GM23338 (cell line): ENCODE measurements at regions not wholly inside any gene's neighbourhood (a gene's known extent, or its start where the extent isn't known, plus 50 kb on each side); places are given as distances from the start of the nearest gene placed in this dataset.

ENCODE experiments used
- ATAC-seq: fragments of 200-7000 bp; cut with Tn5 transposase; 3 replicates; pipeline ENCODE4 v1.9.1; 2020
- DNase-seq: peaks from one replicate; pipeline ENCODE4 v3.0.0-alpha.2; 2015; ENCODE audit warnings: low spot score
- H2AFZ ChIP-seq: fragments of 200-600 bp; sonication (generic); 2 replicates; pipeline ENCODE4 v1.8.0; 2016; ENCODE audit warnings: antibody characterized with exemption, mild to moderate bottlenecking, moderate library complexity
- H3F3A ChIP-seq: fragments of 200-600 bp; sonication (generic); replicated peaks from 2 replicates; pipeline ENCODE4 v1.8.0; 2017; ENCODE audit warnings: antibody characterized with exemption, mixed run types, low read depth
- H3K27ac ChIP-seq: fragments of 200-600 bp; sonication (generic); 2 replicates; pipeline ENCODE4 v1.6.1; 2016; ENCODE audit warnings: low read depth
- H3K27me3 ChIP-seq: fragments of 200-600 bp; sonication (generic); 2 replicates; pipeline ENCODE4 v1.8.0; 2016; ENCODE audit warnings: mild to moderate bottlenecking, mixed run types, moderate library complexity; ENCODE audit not compliant: insufficient read depth
- H3K36me3 ChIP-seq: fragments of 200-600 bp; sonication (generic); 2 replicates; pipeline ENCODE4 v1.8.0; 2016; ENCODE audit warnings: mild to moderate bottlenecking; ENCODE audit not compliant: insufficient read depth
- H3K4me1 ChIP-seq: fragments of 200-600 bp; sonication (generic); 2 replicates; pipeline ENCODE4 v1.8.0; 2016; ENCODE audit warnings: mild to moderate bottlenecking, moderate library complexity; ENCODE audit not compliant: insufficient read depth
- H3K4me2 ChIP-seq: fragments of 200-600 bp; sonication (generic); 2 replicates; pipeline ENCODE4 v1.7.1; 2017; ENCODE audit warnings: mixed run types
- H3K4me3 ChIP-seq: fragments of 200-600 bp; sonication (generic); 2 replicates; pipeline ENCODE4 v1.6.1; 2016; ENCODE audit warnings: mixed run types
- H3K79me2 ChIP-seq: fragments of 200-600 bp; sonication (generic); replicated peaks from 2 replicates; pipeline ENCODE4 v1.8.0; 2017; ENCODE audit warnings: mild to moderate bottlenecking; ENCODE audit not compliant: insufficient read depth
- H3K9me2 ChIP-seq: fragments of 200-600 bp; sonication (generic); 2 replicates; pipeline ENCODE4 v1.8.0; 2017; ENCODE audit not compliant: insufficient read depth
- H4K20me1 ChIP-seq: fragments of 200-600 bp; sonication (generic); replicated peaks from 2 replicates; pipeline ENCODE4 v1.8.0; 2017; ENCODE audit warnings: mild to moderate bottlenecking; ENCODE audit not compliant: insufficient read depth
- H3K27ac Mint-ChIP-seq: 2 replicates; pipeline ENCODE4 v1.8.0; 2020; ENCODE audit warnings: inconsistent platforms, mild to moderate bottlenecking, moderate library complexity, mixed read lengths
- H3K27me3 Mint-ChIP-seq: 3 replicates; pipeline ENCODE4 v1.8.0; 2022; ENCODE audit warnings: low read depth, mild to moderate bottlenecking, moderate library complexity, mixed read lengths, inconsistent platforms; ENCODE audit not compliant: insufficient read depth, poor library complexity
- H3K36me3 Mint-ChIP-seq: 3 replicates; pipeline ENCODE4 v1.8.0; 2021; ENCODE audit warnings: low read depth, mild to moderate bottlenecking, inconsistent platforms, moderate library complexity, mixed read lengths
- H3K4me1 Mint-ChIP-seq: 3 replicates; pipeline ENCODE4 v1.8.0; 2020; ENCODE audit warnings: mild to moderate bottlenecking, inconsistent platforms, mixed read lengths
- H3K4me3 Mint-ChIP-seq: 3 replicates; pipeline ENCODE4 v1.8.0; 2021; ENCODE audit warnings: moderate library complexity, mild to moderate bottlenecking, inconsistent platforms, mixed read lengths
- H3K9me3 Mint-ChIP-seq: 3 replicates; pipeline ENCODE4 v1.8.0; 2020; ENCODE audit warnings: moderate library complexity, mild to moderate bottlenecking, inconsistent platforms, mixed read lengths
- CREB1 ChIP-seq: fragments of 250-450 bp; sonication (Bioruptor Pico); IDR thresholded peaks from 2 replicates; pipeline ENCODE4 v1.5.0; 2020; ENCODE audit warnings: low read depth, mild to moderate bottlenecking, moderate library complexity
- ETS1 ChIP-seq: IDR thresholded peaks from 2 replicates; pipeline ENCODE4 v1.6.1; 2016; ENCODE audit warnings: antibody characterized with exemption
- EZH2phosphoT487 ChIP-seq: fragments of 200-600 bp; sonication (generic); IDR thresholded peaks from one replicate; pipeline ENCODE4 v1.8.1; 2018; ENCODE audit warnings: antibody characterized with exemption; ENCODE audit not compliant: unreplicated experiment
- JUNB ChIP-seq: IDR thresholded peaks from one replicate; pipeline ENCODE4 v1.6.1; 2016; ENCODE audit warnings: antibody characterized with exemption; ENCODE audit not compliant: unreplicated experiment
- NANOG ChIP-seq: IDR thresholded peaks from 2 replicates; pipeline ENCODE4 v1.6.1; 2016; ENCODE audit warnings: antibody characterized with exemption, borderline replicate concordance
- ZNF114 ChIP-seq: fragments of 250-450 bp; sonication (Bioruptor Pico); IDR thresholded peaks from 2 replicates; pipeline ENCODE4 v1.5.0; 2020; ENCODE audit warnings: mild to moderate bottlenecking, moderate library complexity
- ZNF331 ChIP-seq: fragments of 250-450 bp; sonication (Bioruptor Pico); IDR thresholded peaks from 2 replicates; pipeline ENCODE4 v1.5.0; 2020; ENCODE audit warnings: low read depth, mild to moderate bottlenecking, moderate library complexity
- ZNF462 ChIP-seq: fragments of 250-450 bp; sonication (Bioruptor Pico); IDR thresholded peaks from 2 replicates; pipeline ENCODE4 v1.5.0; 2020; ENCODE audit warnings: mild to moderate bottlenecking, moderate library complexity

GRCh38 chr3:151625586-151625985, 108.1 kb upstream of the AADACL2 start:
- Histone ChIP-seq H3K36me3 (no peaks in the 10 kb centered on the region), H3K4me1 (no peaks in the 10 kb centered on the region), H3K4me2 (no peak overlapping the region), H3K9me2 (no peaks in the 10 kb centered on the region), H3K27me3 (no peaks in the 10 kb centered on the region), H4K20me1 (no peaks in the 10 kb centered on the region), H3K27ac (no peak overlapping the region), H3K79me2 (no peaks in the 10 kb centered on the region), H3K4me3 (no peak overlapping the region), H3F3A (no peaks in the 10 kb centered on the region), H2AFZ (no peak overlapping the region)
- ATAC-seq (no peak), DNase-seq (no peak)
- no peak overlapping the region for H3K27ac Mint-ChIP-seq
- H3K9me3 Mint-ChIP-seq: no peaks in the 10 kb centered on the region
- no peaks in the 10 kb centered on the region for H3K27me3 Mint-ChIP-seq
- no peak for TF ChIP-seq NANOG
- TF ChIP-seq ZNF462 (CRISPR knock-in tag): no peak
- TF ChIP-seq CREB1 (CRISPR knock-in tag): no peak
- no peak for TF ChIP-seq ZNF114 (CRISPR knock-in tag)
- TF ChIP-seq EZH2phosphoT487: no peak
- no peak for TF ChIP-seq ZNF331 (CRISPR knock-in tag)
- no peak for TF ChIP-seq JUNB
- no peak for TF ChIP-seq ETS1
- no peak overlapping the region for H3K4me3 Mint-ChIP-seq
- no peaks in the 10 kb centered on the region for H3K36me3 Mint-ChIP-seq
- H3K4me1 Mint-ChIP-seq: no peaks in the 10 kb centered on the region
